Urinary bladder (tissue), 3 donors: ENCODE measurements at regions not wholly inside any gene's neighbourhood (a gene's known extent, or its start where the extent isn't known, plus 50 kb on each side); places are given as distances from the start of the nearest gene placed in this dataset.
"Not testable (repeated sequence)": the region's sequence is repeated elsewhere in the genome, so short reads cannot be mapped to it uniquely, and the experiment has no call there.

ENCODE experiments used
- DNase-seq: peaks from one replicate; pipeline ENCODE4 v3.0.0-alpha.2; 2015; ENCODE audit errors: extremely low spot score
- H3K27ac ChIP-seq: one replicate; pipeline ENCODE4 v1.5.1; 2013; ENCODE audit warnings: low read depth, mild to moderate bottlenecking, moderate library complexity
- H3K36me3 ChIP-seq: one replicate; pipeline ENCODE4 v1.6.1; 2013; ENCODE audit warnings: mild to moderate bottlenecking, moderate library complexity; ENCODE audit not compliant: insufficient read depth
- H3K4me1 ChIP-seq: one replicate; pipeline ENCODE4 v1.6.1; 2013; ENCODE audit warnings: mild to moderate bottlenecking, moderate library complexity; ENCODE audit not compliant: insufficient read depth
- H3K4me3 ChIP-seq: one replicate; pipeline ENCODE4 v1.5.1; 2013; ENCODE audit warnings: low read depth, low read length
- WGBS: extraction: QIAGEN DNeasy Blood & Tissue Kit; methylation state at CpG from one replicate; pipeline ENCODE4 v1.1.7; 2013; 5-methylcytosine and 5-hydroxymethylcytosine counted together
- donor health status: healthy with polysubstance abuse.
- donor health status: healthy.

- no peaks in the 10 kb centered on the region for H3K36me3 ChIP-seq
- 76% methylated on average over 1 of the region's 1 CpG for WGBS
- no peak overlapping the region for H3K27ac ChIP-seq
- H3K4me1 ChIP-seq = no peaks in the 10 kb centered on the region
- H3K4me3 ChIP-seq = no peak overlapping the region
- no peak for DNase-seq
These were observed 341.2 kb upstream of the STEAP1 start for GRCh38 chr7:89813081-89813480.

DNA sequence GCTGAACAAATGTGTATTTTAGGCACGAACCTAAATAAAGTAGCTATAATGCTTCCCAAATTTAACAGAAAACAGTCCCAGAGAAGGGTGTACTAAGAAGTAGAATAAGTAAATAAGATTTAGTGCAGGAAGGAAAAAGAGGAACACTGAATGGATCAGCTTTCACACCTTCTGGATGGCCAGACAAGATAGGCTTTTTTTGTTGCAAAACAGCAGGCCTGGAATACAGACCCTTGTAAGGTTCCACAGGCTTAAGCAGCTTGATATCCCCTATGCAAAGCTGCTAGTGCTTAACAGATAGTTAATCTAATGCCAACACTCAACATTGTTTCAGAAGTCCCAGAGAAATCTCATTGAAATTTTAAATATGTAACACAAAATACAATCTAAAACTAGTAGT is 328.1 kb upstream of the STEAP1 start:
- Histone ChIP-seq H3K36me3 (no peaks in the 10 kb centered on the region), H3K4me3 (no peak overlapping the region), H3K27ac (no peak overlapping the region), H3K4me1 (no peaks in the 10 kb centered on the region)
- 67% methylated on average over 1 of the region's 1 CpG for WGBS
- DNase-seq = no peak

GRCh38 chr7:89826557-89826956 is 327.7 kb upstream of the STEAP1 start:
- H3K36me3 ChIP-seq = no peaks in the 10 kb centered on the region
- H3K4me3 ChIP-seq = no peak overlapping the region
- H3K4me1 ChIP-seq = no peaks in the 10 kb centered on the region
- no peak overlapping the region for H3K27ac ChIP-seq
- DNase-seq = no peak

DNA sequence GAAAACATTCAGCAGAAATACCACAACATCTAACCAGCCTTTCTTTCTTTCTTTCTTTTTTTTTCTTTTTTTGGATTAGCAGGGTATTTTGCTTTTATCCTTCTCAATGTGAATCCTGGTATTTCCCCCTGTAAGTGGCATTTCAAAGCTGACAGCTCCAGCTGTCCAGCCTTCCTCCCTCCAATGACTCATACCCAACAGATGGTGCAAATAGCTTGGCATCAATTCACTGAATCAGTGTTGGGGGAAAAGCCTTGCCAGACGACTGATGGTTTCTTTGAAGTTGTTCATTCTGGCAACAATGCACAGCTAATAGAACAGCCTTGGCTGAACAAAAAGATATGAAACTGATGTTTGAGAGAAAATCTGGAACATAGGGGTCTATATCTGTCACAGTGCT is 316.8 kb upstream of the STEAP1 start:
- Histone ChIP-seq H3K4me1 (no peaks in the 10 kb centered on the region), H3K27ac (no peak overlapping the region), H3K36me3 (no peaks in the 10 kb centered on the region), H3K4me3 (no peak overlapping the region)
- no peak for DNase-seq
- WGBS = 7% methylated on average over 1 of the region's 1 CpG

DNA sequence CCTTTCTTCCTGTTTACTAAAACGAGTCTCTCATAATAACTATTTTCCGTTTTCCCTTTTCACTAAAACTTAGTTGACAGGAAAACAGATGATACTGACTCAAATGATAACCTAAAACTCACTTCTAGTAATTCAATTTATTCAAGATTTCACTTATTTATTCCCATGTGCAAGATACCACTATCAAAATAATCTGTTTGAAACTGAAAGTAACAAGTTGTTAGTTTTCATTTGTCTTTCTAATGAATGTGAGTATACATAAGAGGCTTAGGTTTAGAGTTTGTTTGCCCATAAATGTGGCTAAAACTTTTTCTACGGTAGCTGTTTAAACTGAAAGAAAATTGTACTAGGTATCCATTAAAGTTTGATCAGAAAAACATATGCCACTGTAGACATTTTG is 314.9 kb upstream of the STEAP1 start:
- no peaks in the 10 kb centered on the region for H3K4me1 ChIP-seq
- DNase-seq = no peak
- 52% methylated on average over 3 of the region's 3 CpGs for WGBS
- H3K36me3 ChIP-seq = no peaks in the 10 kb centered on the region
- no peak overlapping the region for H3K4me3 ChIP-seq
- H3K27ac ChIP-seq = no peak overlapping the region

- 76% methylated on average over 2 of the region's 2 CpGs for WGBS
- no peaks in the 10 kb centered on the region for H3K36me3 ChIP-seq
- no peak for DNase-seq
- H3K4me3 ChIP-seq = no peak overlapping the region
- no peak overlapping the region for H3K27ac ChIP-seq
- H3K4me1 ChIP-seq = no peaks in the 10 kb centered on the region
These were observed 308.3 kb upstream of the STEAP1 start for GRCh38 chr7:89845952-89846351.

- H3K4me3 ChIP-seq = no peak overlapping the region
- DNase-seq = no peak
- H3K27ac ChIP-seq = no peak overlapping the region
- H3K36me3 ChIP-seq = no peaks in the 10 kb centered on the region
- H3K4me1 ChIP-seq = no peaks in the 10 kb centered on the region
- WGBS = 60% methylated on average over 4 of the region's 4 CpGs
These were observed 305.2 kb upstream of the STEAP1 start for GRCh38 chr7:89849052-89849451.

DNA sequence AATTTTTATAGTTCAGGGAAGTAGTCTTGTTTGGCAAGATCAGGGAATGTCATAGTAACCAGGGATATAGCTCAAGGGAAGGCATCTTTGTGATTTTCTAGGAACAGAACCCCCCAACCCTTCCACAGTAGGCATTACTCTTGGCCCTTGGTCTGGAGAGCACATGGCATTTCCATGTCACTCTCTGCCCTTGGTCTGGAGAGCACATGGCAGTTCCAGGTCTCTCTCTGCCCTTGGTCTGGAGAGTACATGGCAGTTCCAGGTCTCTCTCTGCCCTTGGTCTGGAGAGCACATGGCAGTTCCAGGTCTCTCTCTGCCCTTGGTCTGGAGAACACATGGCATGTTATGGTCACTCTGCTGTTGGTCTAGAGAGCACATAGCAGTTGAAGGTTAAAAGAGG is 297.2 kb upstream of the STEAP1 start:
- H3K4me3 ChIP-seq, H3K36me3 ChIP-seq, H3K27ac ChIP-seq, DNase-seq, H3K4me1 ChIP-seq: not testable (repeated sequence)

GRCh38 chr7:89857767-89858166 is 296.5 kb upstream of the STEAP1 start:
- WGBS = 77% methylated on average over 1 of the region's 1 CpG
- Histone ChIP-seq H3K36me3 (no peaks in the 10 kb centered on the region), H3K4me1 (no peaks in the 10 kb centered on the region), H3K27ac (no peak overlapping the region), H3K4me3 (no peak overlapping the region)
- DNase-seq = no peak

GRCh38 chr7:89887489-89887888 is 266.8 kb upstream of the STEAP1 start:
- H3K4me3 ChIP-seq = no peak overlapping the region
- H3K4me1 ChIP-seq = no peaks in the 10 kb centered on the region
- no peaks in the 10 kb centered on the region for H3K36me3 ChIP-seq
- WGBS = 85% methylated on average over 3 of the region's 3 CpGs
- no peak for DNase-seq
- H3K27ac ChIP-seq = no peak overlapping the region

DNA sequence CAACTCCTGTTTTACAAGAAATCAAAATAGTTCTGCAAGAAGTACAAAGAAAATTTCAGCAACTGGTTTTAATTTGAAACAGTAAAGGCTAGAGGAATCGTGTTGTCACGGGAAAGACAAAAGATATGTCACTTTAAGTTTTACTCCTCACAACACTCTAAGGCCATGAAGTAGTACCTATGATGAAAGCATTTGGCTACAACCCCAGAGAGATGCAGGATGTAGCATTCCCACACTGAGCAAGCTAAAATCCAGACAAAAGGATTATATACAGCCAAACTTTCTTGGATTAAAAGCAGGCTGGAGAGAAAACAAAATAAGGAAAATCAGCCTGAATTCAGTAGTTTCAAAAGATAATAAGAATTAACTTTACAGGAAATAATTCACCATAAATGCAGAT is 245.5 kb upstream of the STEAP1 start:
- 43% methylated on average over 2 of the region's 2 CpGs for WGBS
- no peak for DNase-seq
- Histone ChIP-seq H3K27ac (no peak overlapping the region), H3K36me3 (no peaks in the 10 kb centered on the region), H3K4me3 (no peak overlapping the region), H3K4me1 (no peaks in the 10 kb centered on the region)

DNA sequence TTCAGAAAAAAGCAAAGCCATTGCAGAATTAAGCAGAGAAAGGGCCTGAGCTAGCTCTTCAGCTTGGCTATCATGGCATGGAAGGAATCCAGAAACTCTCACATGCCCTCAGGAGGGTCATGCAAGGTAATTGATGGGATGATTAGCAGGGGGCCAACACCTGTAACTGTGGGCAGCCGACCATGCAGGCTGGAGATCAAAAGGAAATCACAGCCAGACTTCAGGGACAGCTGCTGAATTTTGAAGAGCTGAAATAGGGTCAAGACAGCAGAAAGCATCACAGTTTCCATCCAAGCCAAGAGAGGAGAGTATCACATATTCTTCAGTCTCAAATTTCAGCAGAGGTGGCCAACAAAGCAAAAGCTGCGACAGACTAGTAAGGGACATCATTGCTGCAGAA is 239.6 kb upstream of the STEAP1 start:
- H3K4me3 ChIP-seq = no peak overlapping the region
- no peaks in the 10 kb centered on the region for H3K36me3 ChIP-seq
- no peaks in the 10 kb centered on the region for H3K4me1 ChIP-seq
- 41% methylated on average over 2 of the region's 2 CpGs for WGBS
- DNase-seq = no peak
- H3K27ac ChIP-seq = no peak overlapping the region

DNA sequence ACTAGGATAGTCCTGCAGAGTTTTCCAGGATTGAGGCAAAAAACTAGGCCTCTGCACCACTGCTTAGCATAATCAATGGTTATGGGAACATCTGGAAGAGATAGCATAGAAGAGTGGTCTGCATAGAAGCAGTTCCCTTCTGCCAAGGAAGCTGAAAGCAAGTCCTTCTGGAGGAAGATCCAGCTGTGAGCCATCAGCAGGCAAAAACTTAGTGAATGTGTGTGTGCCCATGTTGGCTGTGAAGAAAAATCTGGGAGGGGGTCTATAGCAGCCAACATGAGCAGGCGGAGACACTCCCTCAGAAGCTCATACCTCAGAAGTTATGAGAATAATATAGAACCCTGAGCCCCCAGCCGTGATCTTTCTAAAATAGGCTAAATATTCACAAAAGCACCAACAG is 228.1 kb upstream of the STEAP1 start:
- Histone ChIP-seq H3K4me1 (no peaks in the 10 kb centered on the region), H3K27ac (no peak overlapping the region), H3K4me3 (no peak overlapping the region), H3K36me3 (no peaks in the 10 kb centered on the region)
- no peak for DNase-seq
- WGBS = 69% methylated on average over 2 of the region's 2 CpGs

DNA sequence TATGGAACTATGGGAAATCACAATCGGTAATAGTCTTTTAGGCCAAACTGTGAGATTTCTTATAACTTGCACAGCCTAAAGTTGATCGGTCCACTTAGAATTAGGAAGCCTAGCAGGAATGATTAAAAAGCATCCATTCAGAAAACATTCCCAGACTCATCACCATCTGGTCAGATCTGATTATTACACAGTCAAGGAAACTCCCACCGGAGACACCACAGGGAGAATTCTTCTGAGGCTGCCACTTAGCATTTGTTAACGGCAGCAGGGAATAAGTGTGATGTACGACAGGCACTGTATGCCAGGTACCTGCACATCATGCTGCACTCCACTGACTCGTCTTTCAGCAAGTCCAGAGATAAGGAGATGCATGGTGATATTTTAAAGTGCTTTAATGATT is 227.6 kb upstream of the STEAP1 start:
- 59% methylated on average over 6 of the region's 6 CpGs for WGBS
- Histone ChIP-seq H3K4me1 (no peaks in the 10 kb centered on the region), H3K36me3 (no peaks in the 10 kb centered on the region), H3K4me3 (no peak overlapping the region), H3K27ac (no peak overlapping the region)
- DNase-seq = no peak

GRCh38 chr7:89927762-89928161 is 226.5 kb upstream of the STEAP1 start:
- Histone ChIP-seq H3K36me3 (no peaks in the 10 kb centered on the region), H3K4me1 (no peaks in the 10 kb centered on the region), H3K4me3 (no peak overlapping the region), H3K27ac (no peak overlapping the region)
- no peak for DNase-seq
- 59% methylated on average over 1 of the region's 1 CpG for WGBS
